C4-2B (cell line): ENCODE measurements at regions not wholly inside any gene's neighbourhood (a gene's known extent, or its start where the extent isn't known, plus 50 kb on each side); places are given as distances from the start of the nearest gene placed in this dataset.

Source experiments
- CTCF ChIP-seq: fragments of 450-650 bp; conservative IDR thresholded peaks from 2 replicates; pipeline ENCODE4 v1.5.1; 2017; ENCODE audit warnings: mild to moderate bottlenecking
- ZFX ChIP-seq: fragments of 450-650 bp; IDR thresholded peaks from 2 replicates; pipeline ENCODE4 v1.6.1; 2017

GRCh38 chr4:138756519-138756918 is 259.1 kb upstream of the NOCT start:
- TF ChIP-seq CTCF = no peak
- TF ChIP-seq ZFX = no peak
